Adipose tissue (tissue), 3 donors: ENCODE measurements at regions not wholly inside any gene's neighbourhood (a gene's known extent, or its start where the extent isn't known, plus 50 kb on each side); places are given as distances from the start of the nearest gene placed in this dataset.

Experiments
- H3K27ac ChIP-seq: one replicate; pipeline ENCODE4 v1.5.1; 2013; ENCODE audit warnings: low read depth, low read length
- whole genome bisulfite sequencing, 3 donors: extraction: QIAGEN DNeasy Blood & Tissue Kit; methylation state at CpG; one replicate each; pipeline ENCODE4 v1.1.7; 2013; 5-methylcytosine and 5-hydroxymethylcytosine counted together
- donor health status: healthy with polysubstance abuse.
- donor health status: Bipolar disorder and iron deficiency.
- donor health status: healthy.

DNA sequence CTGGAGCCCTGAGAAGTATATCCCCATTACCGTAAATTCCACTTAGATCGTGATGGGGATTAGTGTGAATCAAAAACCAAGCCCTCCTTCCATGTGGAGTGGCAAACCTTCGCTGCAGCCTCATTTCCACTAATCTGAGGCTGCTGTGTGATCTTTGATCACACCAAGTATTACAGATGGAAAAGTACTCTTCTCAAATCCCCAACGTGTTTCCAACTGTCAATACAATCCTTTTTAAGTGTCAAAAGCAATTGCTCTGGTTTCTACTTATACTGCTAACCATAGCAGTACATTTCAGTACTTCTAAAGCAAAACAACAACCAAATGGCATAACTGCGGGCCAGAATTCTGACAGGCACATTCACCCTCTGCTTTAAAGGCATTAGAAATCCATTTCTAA lies 307.7 kb upstream of the ADAMTS16 start:
- no peak overlapping the region for H3K27ac ChIP-seq
- 60 to 71% (median 65%) methylated on average over 5 of the region's 5 CpGs for WGBS, 3 donors

- 47 to 72% (median 63%) methylated on average over 4 of the region's 4 CpGs for WGBS, 3 donors
- no peak overlapping the region for H3K27ac ChIP-seq
These were observed 306.9 kb upstream of the ADAMTS16 start for GRCh38 chr5:4833104-4833738.

DNA sequence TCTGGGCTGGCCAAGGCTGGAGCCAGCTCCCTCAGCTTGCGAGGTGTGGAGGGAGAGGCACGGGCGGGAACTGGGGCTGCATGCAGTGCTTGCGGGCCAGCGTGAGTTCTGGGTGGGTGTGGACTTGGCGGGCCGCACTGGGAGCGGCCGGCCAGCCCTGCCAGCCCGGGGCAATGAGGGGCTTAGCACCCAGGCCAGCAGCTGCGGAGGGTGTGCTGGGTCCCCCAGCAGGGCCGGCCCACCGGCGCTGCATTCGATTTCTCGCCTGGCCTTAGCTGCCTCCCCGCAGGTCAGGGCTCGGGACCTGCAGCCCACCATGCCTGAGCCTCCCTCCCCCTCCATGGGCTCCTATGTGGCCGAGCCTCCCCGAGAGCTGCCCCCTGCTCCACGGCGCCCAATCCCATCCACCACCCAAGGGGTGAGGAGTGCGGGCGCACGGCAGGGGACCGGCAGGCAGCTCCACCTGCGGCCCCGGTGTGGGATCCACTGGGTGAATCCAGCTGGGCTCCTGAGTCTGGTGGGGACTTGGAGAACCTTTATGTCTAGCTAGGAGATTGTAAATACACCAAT lies 302.6 kb upstream of the ADAMTS16 start:
- 92 to 94% (median 92%) methylated on average over 24 to 28 of the region's 28 CpGs for WGBS, 3 donors
- H3K27ac ChIP-seq = no peak overlapping the region

DNA sequence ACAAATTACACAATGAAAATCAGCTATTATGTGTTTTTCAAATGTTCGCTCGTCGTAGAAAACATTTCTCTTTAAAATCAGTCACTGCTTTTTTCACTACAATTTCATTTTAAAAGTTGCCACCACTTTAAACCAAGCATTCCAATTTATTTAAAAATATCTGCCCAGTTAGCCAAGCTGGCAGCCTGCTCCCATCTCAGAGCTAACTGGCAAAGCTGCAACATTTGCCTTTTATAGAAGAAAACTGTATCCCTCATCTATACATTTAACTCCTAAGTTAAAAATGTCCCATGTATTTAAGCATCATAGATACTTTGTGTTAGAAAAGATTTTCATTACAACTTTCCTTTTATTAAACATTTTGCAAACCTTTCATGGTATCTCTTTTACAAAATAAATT lies 294.9 kb upstream of the ADAMTS16 start:
- 84 to 97% (median 88%) methylated on average over 3 of the region's 3 CpGs for WGBS, 3 donors
- H3K27ac ChIP-seq = no peak overlapping the region

- H3K27ac ChIP-seq = no peak overlapping the region
- 67 to 79% (median 68%) methylated on average over 3 of the region's 3 CpGs for WGBS, 3 donors
These were observed 292.4 kb upstream of the ADAMTS16 start for GRCh38 chr5:4847766-4848165.

GRCh38 chr5:4855036-4855435 lies 285.1 kb upstream of the ADAMTS16 start:
- H3K27ac ChIP-seq = no peak overlapping the region
- WGBS, 3 donors = 33 to 50% (median 43%) methylated on average over 5 of the region's 5 CpGs

GRCh38 chr5:4855880-4856279 lies 284.2 kb upstream of the ADAMTS16 start:
- H3K27ac ChIP-seq = no peak overlapping the region
- WGBS, 3 donors = 67 to 92% (median 88%) methylated on average over 2 of the region's 2 CpGs

DNA sequence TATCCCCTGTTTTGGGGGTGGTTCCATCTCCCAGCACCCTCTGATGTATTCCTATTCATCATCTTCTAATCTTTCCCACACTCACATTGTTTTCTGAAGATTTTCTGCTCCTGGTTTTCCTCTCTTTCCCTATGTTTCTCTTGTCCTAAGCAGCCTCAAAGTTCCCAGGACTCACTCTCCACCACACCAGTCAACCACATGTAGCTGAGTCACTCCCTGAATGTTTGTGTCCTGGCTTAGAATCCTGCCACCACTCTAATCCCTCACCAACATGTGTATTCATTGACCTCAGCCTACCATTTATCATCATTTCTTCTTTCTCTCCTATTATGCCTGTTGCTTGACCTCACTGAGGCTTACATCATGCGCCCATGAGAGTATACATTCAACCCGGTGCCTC lies 282.4 kb upstream of the ADAMTS16 start:
- no peak overlapping the region for H3K27ac ChIP-seq
- WGBS, 3 donors = 77 to 95% (median 92%) methylated on average over 2 of the region's 2 CpGs

GRCh38 chr5:4859500-4860235 lies 280.5 kb upstream of the ADAMTS16 start:
- 30 to 87% (median 81%) methylated on average over 2 of the region's 2 CpGs for WGBS, 3 donors
- no peak overlapping the region for H3K27ac ChIP-seq

DNA sequence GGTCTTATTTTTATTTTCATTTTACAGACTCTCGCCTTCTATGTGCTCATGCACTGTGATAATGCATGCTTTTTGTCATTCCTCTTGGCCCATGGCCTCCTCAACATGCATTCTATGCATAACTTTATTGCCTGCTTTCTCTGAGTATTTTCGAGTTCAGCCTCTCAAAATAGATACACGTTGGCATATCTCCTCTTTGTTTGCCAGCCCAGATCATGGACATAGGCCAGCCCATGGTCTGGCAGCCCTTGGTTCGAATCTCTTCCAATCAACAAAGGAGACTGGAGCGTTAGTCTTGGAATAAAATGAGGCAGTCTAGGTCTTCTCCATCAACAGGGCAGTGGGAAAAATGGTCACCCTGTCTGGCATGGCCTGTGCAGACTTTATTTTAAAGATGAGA lies 279.5 kb upstream of the ADAMTS16 start:
- 52 to 71% (median 63%) methylated on average over 5 of the region's 5 CpGs for WGBS, 3 donors
- no peak overlapping the region for H3K27ac ChIP-seq

GRCh38 chr5:4862500-4862899 lies 277.6 kb upstream of the ADAMTS16 start:
- WGBS, 3 donors = 5 to 9% (median 9%) methylated on average over 1 of the region's 1 CpG
- H3K27ac ChIP-seq = no peak overlapping the region

- H3K27ac ChIP-seq = no peak overlapping the region
- WGBS, 3 donors = 90 to 98% (median 95%) methylated on average over 49 of the region's 49 CpGs
These were observed 273.9 kb upstream of the ADAMTS16 start for GRCh38 chr5:4866131-4866659.

- WGBS, 3 donors = 90 to 96% (median 96%) methylated on average over 21 of the region's 21 CpGs
- no peak overlapping the region for H3K27ac ChIP-seq
These were observed 273.3 kb upstream of the ADAMTS16 start for GRCh38 chr5:4866817-4867216.

- no peak overlapping the region for H3K27ac ChIP-seq
- WGBS, 3 donors = 29 to 30% (median 30%) methylated on average over 9 of the region's 9 CpGs
These were observed 271.9 kb upstream of the ADAMTS16 start for GRCh38 chr5:4868140-4868735.

DNA sequence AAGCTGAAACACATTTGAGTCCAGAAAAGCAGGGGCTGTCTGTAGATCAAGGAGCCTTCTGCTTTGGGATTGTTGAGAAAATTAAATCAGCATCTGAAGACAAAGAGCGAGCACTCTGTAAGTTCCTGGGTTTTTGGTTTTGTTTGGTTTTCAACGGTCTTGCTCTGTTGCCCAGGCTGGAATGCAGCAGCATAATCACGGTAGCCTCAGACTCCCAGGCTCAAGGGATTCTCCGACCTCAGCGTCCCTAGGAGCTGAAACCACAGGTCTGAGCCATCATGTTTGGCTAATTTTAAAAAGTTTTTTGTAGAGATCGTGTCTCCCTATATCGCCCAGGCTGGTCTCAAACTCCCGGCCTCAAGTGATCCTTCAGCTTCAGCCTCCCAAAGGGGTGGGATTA lies 266.5 kb upstream of the ADAMTS16 start:
- 62 to 72% (median 64%) methylated on average over 8 of the region's 8 CpGs for WGBS, 3 donors
- H3K27ac ChIP-seq = no peak overlapping the region

DNA sequence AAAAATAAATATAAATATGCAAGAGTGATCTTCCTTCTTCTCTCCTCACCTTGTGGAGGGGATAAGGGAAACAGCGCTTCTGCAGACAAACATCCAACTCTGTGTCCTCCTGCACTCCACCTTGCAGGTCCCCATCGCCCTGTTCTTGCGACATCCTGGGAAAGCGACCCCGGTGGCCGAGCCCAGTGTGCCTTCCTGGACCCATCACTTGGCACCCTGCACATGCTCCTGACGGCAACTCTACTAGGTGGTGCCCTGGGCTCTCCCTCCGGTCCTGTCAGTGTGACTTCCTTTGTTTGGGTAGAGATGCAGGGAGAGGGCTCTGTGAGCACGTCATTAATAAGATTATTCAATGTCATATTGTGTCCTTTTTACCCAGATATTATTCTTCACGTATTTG lies 266.0 kb upstream of the ADAMTS16 start:
- 68 to 86% (median 79%) methylated on average over 10 of the region's 10 CpGs for WGBS, 3 donors
- no peak overlapping the region for H3K27ac ChIP-seq

GRCh38 chr5:4875942-4876341 lies 264.2 kb upstream of the ADAMTS16 start:
- WGBS, 3 donors = 86 to 91% (median 90%) methylated on average over 4 of the region's 4 CpGs
- H3K27ac ChIP-seq = no peak overlapping the region

DNA sequence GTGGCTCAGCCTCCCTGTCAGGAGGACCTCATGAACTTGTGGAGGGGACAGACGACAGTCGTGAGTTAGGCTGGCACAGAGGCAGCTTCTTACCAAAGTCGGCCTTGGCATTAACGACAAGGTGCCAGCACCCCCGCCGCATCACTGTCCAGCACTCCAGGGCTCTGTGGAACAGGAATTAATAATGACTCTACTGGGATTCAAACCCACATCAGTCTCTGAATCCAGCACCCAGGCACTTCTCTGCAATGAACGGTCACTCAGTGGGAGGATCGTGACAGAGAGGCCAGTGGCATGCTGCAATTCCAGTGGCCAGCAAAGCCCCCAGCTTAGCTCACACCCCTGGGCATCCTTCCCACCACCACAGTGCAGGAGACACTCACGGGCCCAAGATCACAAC lies 263.3 kb upstream of the ADAMTS16 start:
- no peak overlapping the region for H3K27ac ChIP-seq
- WGBS, 3 donors = 70 to 83% (median 80%) methylated on average over 9 of the region's 9 CpGs

DNA sequence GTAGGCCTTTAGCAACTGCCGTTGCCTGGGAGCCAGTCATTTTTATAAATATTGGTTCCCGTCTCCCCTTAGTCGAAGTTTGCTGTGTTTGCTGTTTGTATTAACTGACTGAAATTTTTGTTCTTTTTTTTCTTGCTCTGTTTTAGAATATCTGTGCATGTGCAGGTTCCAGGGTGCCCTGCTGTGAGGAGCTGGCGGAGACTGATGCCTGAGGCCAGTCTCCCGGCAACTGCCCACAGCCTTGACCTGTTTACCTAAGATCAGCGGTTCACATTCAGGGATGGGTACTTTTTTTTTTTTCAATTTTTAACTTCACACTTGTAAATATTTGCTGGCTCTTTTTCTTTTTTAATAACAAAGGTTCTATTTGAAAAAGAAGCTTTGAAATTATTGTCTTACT lies 262.6 kb upstream of the ADAMTS16 start:
- H3K27ac ChIP-seq = no peak overlapping the region
- WGBS, 3 donors = 53 to 90% (median 84%) methylated on average over 6 of the region's 6 CpGs
